Adipose tissue (tissue), 3 donors: ENCODE measurements at regions not wholly inside any gene's neighbourhood (a gene's known extent, or its start where the extent isn't known, plus 50 kb on each side); places are given as distances from the start of the nearest gene placed in this dataset.

ENCODE experiments used
- H3K27ac ChIP-seq: one replicate; pipeline ENCODE4 v1.5.1; 2013; ENCODE audit warnings: low read depth, low read length
- WGBS, 3 donors: extraction: QIAGEN DNeasy Blood & Tissue Kit; methylation state at CpG; one replicate each; pipeline ENCODE4 v1.1.7; 2013; 5-methylcytosine and 5-hydroxymethylcytosine counted together
- donor health status: healthy with polysubstance abuse.
- donor health status: Bipolar disorder and iron deficiency.
- donor health status: healthy.

DNA sequence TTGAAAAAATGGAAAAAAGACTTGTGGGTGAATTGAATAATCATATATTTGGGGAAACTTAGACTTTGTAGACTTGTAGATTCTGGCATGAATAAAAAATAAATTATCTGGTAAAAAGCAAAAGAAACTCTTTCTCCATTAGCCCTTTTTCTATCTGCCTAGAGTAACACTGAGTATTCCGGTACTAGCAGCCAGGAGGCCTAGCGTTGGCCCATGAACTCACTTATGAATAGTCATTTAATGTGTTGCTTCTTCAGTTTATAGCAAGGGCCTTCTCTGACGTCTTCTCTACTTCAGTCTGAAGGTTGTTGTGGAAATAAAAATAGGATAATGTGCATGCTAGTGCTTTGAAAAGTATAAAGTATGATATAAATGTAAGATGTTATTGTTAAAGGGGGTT is 851.2 kb upstream of the NR2F2 start:
- 71 to 86% (median 80%) methylated on average over 3 of the region's 3 CpGs for WGBS, 3 donors
- no peak overlapping the region for H3K27ac ChIP-seq

DNA sequence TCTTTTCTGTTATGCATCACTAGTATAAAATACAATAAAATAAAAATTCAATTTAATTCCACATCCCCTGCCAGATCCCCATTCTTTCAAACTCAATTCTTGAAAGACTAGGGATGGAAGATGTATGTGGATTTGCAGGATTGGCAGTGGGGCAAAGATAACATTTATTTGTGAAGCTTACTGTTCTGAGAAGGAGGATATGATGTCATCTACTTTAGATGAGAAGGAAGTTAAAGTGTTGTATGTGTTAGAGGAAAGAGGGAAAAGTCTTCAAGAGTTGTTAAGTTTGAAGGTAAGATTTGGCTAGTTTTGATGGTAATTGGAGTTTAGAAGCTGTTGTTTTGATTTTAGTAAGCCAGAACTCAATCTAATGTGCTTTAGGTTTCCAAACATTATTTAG is 845.1 kb upstream of the NR2F2 start:
- no peak overlapping the region for H3K27ac ChIP-seq

DNA sequence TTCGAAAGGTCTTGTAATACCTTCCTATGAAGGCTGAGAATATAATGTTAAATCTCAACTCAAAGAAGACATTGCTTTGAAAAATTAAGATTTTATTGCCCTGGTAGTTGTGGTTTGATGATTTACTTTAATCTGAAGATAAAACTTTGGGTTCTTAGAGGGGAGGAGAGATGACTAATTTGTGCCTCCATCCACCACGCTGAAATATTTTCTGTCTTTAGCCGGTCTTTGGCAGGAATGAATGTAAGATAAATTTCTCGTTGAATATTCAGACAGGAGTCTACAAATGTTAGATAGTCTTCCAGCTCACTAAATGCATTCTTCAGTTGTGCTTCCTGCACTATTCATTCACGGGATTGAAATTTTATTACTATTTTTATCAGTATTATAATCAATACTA is 844.3 kb upstream of the NR2F2 start:
- no peak overlapping the region for H3K27ac ChIP-seq
- WGBS, 3 donors: 81 to 87% (median 82%) methylated on average over 5 of the region's 5 CpGs

DNA sequence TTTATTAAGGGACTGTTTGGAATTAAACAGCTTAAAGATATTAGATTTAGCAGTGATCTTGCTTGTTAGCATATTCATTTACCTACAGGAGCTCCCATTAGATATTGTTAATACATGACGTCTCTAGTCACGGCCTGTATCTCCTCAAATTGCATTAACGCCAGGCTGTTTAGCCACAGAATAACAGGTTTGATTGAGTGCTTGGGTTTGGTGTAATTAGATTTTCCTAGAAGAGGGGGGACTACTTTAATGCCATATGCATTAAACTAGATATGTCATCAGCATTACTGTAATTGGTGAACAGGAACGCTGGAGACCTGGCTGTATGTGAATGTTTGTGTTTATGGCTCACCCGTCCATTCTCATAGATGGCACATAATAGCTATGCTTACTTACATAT is 841.4 kb upstream of the NR2F2 start:
- 82 to 95% (median 94%) methylated on average over 5 of the region's 5 CpGs for WGBS, 3 donors
- H3K27ac ChIP-seq: no peak overlapping the region

DNA sequence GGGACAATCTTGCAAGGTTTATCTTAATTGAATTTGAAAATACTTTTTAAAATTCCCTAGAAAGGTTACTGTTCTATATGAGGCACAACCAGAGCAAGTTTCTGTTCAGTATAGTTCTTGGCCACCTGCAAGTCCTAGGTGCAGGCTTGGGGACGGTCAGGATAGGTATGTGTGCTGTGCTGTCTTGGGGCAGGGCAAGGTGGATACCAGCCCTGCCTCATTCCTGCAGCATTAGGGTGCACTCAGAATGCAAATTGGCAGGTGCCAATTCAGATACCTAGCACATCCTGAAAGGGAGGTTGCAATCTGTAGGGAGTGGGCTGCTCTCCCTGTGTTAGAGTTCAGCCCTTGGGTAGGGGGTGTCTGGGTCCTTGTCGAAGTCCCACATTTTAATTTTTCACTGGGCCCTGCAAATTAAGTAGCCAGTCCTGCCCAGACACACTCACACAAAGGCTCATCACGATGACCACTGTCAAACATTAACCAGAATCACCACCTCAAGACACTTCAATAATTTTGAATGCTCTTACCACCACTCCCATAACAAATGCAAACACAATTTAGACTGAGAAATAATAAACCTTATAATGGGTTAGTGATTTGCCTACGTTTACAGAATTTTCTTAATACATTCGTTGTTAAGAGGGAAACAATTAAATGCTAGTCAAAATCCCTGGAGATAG is 838.0 kb upstream of the NR2F2 start:
- no peak overlapping the region for H3K27ac ChIP-seq
- 47 to 83% (median 80%) methylated on average over 5 of the region's 5 CpGs for WGBS, 3 donors

DNA sequence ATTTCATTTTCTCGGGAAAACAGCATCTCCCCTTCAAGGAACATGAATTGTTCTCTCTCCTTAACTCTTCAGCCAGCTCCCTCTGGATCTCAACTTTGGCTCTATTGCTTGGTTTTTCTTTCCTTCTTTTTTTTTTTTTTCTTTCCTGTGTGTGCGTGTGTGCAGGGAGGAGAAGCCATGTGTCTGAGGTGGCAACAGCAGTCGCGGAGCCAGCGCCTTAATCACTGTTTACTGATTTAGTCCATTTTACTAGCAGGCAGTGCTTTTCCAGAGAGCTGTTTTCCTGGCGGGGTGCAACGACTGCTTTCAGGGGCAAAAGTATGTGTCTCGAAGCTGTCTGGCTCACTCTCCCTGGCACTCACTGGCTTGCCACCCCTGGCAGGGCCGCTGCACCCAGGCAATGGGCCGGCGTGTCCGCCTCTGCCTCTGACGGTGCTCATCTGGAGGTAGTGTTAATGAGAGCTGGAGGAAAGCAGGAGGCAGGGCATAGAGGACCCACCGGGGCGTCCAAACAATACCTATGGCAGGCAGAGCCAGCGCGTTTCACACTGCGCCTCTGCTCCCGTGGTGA is 835.4 kb upstream of the NR2F2 start:
- WGBS, 3 donors: 36 to 69% (median 63%) methylated on average over 19 of the region's 19 CpGs
- no peak overlapping the region for H3K27ac ChIP-seq

DNA sequence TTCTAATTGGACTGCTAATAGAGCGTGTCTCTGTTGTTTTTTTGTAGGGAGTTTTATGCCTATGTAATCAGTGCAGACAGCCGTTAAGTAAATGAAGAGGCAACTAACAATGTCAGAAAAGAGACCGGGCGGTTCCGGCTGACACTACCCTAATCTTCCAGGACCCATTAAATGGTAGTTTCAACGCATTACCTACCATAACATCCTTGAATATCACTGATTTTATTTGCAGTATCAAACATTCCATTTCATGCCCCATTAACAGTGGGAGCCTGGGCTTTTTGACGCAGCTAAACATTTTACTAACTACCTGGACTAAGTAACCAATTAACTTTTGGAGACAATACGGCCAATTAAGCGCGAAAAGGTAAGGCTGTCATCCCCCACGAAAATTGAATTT is 832.9 kb upstream of the NR2F2 start:
- 82 to 96% (median 93%) methylated on average over 11 of the region's 11 CpGs for WGBS, 3 donors

DNA sequence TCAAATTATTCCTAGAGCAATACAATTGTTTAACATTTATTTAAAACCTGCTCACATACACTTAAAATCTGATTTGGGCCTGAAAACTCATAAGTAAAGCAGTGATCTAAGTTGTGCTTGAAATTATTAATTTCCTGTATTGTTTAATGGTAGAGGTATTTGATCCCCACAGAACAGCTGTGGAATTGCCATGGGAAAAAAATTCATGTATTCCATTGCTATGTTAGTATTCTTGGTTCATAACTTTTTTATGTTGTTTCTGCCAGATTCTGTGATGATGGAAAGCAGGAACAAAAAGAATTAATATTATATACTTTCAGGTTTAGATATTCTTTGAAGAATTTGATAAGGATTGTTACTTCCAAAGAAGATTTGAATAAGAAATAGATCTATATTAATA is 831.5 kb upstream of the NR2F2 start:
- no peak overlapping the region for H3K27ac ChIP-seq

More for the DNA sequence above, 832.9 kb upstream of the NR2F2 start:
- H3K27ac ChIP-seq: no peak overlapping the region

DNA sequence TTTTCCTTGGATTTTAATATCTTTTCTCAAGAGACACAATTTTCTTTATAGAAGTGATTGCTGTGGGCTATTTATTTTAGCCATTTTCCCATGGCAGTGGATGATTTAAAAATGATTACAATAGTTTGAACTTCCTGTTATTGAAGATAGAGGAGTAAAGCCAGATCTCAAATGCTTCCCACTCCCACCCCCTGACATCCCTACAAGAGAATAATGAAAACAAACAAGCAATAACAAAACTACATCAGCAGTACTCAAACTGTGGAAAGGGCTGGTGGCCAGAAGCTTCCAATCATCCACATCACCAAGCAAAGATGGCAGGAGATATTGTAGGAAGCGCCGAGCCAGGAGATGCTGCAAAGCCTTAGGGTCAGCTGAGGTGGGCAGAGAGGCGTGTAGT is 831.1 kb upstream of the NR2F2 start:
- H3K27ac ChIP-seq: no peak overlapping the region
- 68 to 79% (median 72%) methylated on average over 3 of the region's 3 CpGs for WGBS, 3 donors

DNA sequence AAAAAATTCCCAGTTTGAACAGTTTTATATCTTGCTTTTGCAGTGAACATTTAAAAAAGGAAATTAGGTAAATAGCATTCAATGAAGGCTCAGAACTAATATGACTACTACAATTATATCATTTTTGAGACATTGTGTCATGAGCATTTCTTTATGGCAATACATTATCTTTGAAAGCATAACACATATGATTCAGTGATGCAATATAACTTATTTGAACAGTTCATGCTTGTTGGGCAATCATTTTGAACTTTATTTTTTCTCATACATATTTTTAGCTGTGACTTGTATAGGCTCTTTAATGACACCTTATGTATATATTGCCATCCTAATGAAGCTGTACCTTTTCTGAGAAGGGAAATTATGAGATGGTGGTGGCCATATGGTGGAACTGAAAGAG is 828.6 kb upstream of the NR2F2 start:
- no peak overlapping the region for H3K27ac ChIP-seq

DNA sequence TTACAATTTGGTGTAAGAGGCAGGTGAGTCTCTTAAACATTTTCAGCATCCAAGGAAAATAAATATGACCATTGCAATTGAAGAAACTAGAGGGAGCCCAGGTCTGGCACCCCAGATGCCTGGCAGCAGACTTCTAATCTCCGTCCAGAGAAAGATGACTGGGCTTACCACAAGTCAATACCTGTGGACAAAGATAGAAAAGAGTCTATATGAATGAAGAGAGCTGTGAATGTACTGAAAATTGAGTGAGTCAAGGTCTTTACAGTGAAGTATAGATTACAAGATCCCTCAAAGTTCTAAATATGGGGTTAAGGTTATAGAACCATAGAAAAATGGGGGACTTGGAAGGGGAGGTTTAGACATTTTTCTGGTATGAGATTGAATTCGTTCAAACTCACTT is 827.4 kb upstream of the NR2F2 start:
- WGBS, 3 donors: 66 to 85% (median 81%) methylated on average over 2 of the region's 2 CpGs
- no peak overlapping the region for H3K27ac ChIP-seq

DNA sequence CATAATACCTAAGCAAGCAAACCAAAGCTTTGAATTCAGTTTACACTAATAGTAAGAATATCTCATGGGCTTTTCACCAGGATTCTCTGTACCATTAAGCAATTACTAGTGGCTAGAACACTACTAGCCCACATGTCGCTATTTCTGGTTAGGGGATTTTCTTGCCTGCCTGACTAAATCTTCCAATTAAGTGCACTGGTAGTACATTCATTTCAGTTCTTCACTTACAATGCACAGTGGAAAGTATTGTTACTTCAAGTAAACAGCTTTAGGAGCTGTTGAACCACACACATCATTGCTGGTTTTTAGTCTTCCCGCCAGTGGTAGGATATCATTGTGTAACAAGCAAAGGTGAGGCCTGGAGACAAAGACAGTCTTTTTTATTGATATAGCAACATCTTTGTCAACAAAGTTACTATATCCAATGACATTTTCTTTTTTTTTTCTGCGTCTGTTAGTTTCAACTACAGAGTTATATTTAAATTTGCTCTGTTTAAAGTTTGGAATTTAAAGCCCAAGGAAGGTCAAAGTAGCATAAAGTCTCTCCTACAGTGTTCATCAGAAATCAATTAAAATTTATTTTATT is 826.8 kb upstream of the NR2F2 start:
- WGBS, 3 donors: 84 to 94% (median 93%) methylated on average over 3 of the region's 3 CpGs

DNA sequence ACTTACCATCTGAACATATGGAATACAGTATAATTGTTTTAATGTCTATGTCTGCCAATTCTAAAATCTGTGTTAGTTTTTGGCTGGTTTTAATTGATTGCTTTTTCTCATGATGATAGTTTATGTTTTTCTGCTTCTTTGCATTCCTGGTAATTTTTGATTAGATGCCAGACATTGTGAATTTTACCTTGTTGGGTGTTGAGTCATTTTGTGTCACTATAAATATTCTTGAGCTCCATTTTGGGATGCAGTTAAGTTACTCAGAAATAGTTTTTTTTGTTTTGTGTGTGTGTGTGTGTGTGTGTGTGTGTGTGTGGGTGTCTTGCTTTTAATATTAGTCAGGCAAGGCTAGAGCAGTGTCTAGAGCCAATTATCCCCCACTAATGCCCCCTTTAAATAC is 818.8 kb upstream of the NR2F2 start:
- H3K27ac ChIP-seq: no peak overlapping the region

More for the DNA sequence above, 826.8 kb upstream of the NR2F2 start:
- no peak overlapping the region for H3K27ac ChIP-seq

DNA sequence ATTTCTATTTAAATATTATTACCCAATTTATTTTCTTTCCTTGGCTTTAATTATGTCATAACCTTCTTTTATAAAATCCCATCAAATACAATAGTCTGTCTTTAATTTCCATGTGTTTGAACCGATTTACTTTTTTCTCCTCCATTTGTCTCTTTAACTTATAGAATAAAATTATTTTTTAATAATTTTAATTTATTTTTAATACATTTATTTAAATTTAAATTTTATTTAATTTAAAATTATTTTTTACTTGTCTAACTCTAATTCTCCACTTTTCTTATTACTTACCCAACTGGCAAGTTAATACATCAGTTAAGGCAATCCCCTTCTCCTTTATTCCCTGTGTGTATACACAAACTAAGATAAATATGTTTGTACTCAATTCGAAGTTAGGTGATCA is 817.6 kb upstream of the NR2F2 start:
- WGBS, 3 donors: 50 to 87% (median 83%) methylated on average over 2 of the region's 2 CpGs
- H3K27ac ChIP-seq: no peak overlapping the region

DNA sequence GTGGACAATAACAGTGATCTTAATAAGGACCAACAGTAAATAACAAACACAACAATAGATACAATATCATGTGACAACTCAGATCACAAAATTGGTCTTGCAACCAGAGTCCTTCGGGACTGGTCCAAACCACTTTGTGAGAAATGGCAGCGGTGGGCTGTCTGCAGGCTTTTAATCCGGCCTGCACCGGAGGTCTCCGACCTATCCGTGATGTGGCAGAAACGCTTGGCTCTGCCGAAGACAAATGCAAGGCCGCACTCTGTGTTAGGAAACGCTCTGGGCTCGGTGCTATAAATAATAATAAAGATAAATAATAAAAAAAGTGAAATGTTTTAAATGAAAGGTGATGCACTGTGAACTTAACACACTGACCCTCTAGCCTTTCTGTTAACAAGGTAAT is 810.6 kb upstream of the NR2F2 start:
- no peak overlapping the region for H3K27ac ChIP-seq
- 93% methylated on average over 11 of the region's 11 CpGs for WGBS, 3 donors

DNA sequence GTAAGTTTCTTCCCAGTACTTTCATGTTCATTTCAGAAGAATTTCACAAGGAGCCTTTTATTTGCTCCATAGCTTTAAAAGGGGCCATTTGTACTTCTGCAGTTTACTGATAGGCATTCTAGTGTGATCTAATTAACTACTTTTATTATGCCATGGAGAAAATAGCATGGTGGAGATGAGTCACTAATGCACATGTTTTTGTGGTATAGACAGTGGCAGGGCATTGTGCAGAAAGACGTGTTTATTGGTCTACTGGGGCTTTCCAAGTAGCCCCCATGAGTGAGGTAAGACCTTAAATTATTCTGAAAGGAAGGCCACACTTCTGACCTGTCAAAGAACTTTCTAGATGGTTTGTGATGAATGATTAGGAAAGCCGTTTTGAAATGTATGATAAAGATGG is 810.0 kb upstream of the NR2F2 start:
- H3K27ac ChIP-seq: no peak overlapping the region
- 39 to 62% (median 58%) methylated on average over 2 of the region's 2 CpGs for WGBS, 3 donors

DNA sequence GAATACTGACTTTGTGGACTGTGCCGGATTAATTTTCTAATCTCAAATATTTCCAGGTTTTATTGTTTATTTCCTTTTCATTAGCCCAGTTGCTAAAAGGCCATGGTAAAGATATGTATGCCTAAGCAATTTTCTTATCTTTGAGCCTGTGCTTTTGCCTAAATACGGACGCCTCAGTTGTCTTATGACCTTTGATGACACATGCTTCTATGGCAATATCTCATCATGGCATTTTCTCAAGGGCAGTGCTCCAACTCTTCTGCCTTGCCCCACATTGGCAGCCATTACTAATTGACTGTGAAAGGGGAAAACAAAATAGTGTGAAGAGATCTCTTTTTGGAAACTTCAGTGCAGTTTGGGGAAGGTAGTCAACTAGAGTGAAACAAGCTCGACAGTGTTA is 809.6 kb upstream of the NR2F2 start:
- no peak overlapping the region for H3K27ac ChIP-seq
- 79 to 89% (median 81%) methylated on average over 4 of the region's 4 CpGs for WGBS, 3 donors

DNA sequence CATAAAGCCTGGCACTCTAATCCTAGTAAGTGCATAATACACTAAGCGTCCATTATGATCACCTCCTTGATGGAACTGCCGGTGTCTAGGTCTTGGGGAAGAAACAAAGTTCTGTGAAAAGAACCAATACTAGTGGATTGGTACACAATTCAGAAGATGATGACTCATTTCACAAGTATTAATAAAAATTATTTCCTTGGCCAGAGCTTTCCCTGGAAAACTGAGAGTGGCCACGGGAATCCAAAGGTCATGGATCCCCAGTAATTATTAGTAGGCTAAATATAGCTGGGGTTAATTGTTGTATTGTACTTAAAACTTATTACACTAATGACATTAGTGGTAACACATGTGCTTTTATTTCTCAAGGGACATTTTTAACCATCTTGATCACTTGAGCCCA is 808.0 kb upstream of the NR2F2 start:
- 72 to 74% (median 73%) methylated on average over 3 of the region's 3 CpGs for WGBS, 3 donors

DNA sequence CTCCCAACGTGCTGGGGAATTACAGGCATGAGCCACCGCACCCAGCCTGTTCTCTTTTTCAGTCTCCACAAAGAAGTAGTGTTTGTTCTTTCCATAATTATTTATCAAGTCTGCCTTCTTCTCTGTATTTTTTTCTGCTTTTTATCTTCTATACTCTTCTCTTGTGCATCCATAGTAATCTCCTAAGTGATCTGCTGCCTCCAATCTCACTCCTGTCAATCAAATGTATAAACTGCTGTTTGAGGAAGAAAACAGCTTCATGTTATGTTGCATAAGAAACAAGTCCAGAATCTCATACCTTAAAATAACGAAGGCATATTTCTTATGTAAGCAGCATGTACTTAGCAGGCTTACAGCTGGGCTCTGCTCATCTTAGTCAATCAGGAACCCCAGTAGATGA is 801.6 kb upstream of the NR2F2 start:
- no peak overlapping the region for H3K27ac ChIP-seq
- WGBS, 3 donors: 80 to 92% (median 86%) methylated on average over 3 of the region's 3 CpGs

More for the DNA sequence above, 808.0 kb upstream of the NR2F2 start:
- H3K27ac ChIP-seq: no peak overlapping the region

DNA sequence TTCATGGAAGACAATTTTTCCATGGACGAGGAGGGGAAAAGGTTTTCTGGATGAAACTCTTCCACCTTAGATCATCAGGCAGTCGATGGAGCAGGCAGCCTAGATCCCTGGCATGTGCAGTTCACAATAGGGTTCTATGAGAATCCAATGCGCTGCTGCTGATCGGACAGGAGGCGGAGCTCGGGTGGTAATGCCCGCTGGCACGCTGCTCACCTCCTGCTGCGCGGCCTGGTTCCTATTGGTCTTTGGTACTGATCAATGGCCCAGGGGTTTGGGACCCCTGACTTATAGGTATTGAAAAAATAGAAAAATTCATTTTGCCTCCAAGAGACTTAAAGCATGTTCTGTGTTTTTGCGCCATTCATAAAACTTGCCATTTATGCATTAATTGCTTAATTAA is 793.9 kb upstream of the NR2F2 start:
- H3K27ac ChIP-seq: no peak overlapping the region
- 91 to 96% (median 95%) methylated on average over 11 of the region's 11 CpGs for WGBS, 3 donors
